ENCODE measurements at regions not wholly inside any gene's neighbourhood (a gene's known extent, or its start where the extent isn't known, plus 50 kb on each side); places are given as distances from the start of the nearest gene placed in this dataset.

GRCh38 chr1:187771396-187771795 lies 942.6 kb downstream of the PLA2G4A start:
- H3K4me2 ChIP-seq (ENCODE audit: insufficient read depth, low read length): no peak overlapping the region
- H2AFZ ChIP-seq (ENCODE audit: low read length): no peak overlapping the region
- no peaks in the 10 kb centered on the region for H4K20me1 ChIP-seq (ENCODE audit: insufficient read depth, low read length)
- no peak for TF ChIP-seq CTCF (IDR thresholded peaks at IDR 0.05; ENCODE audit: extremely low read depth, low read depth, low read length)
- no peak overlapping the region for H3K4me3 ChIP-seq (ENCODE audit: insufficient read depth, low read length)
- H3K27ac ChIP-seq (ENCODE audit: low read depth, low read length): no peak overlapping the region
- peak; percentile 38 for DNase-seq (ENCODE audit: insufficient read length, low spot score, missing footprints)
- no peaks in the 10 kb centered on the region for H3K79me2 ChIP-seq (ENCODE audit: insufficient read depth, low read length)
- no peaks in the 10 kb centered on the region for H3K9me3 ChIP-seq (ENCODE audit: low read depth, low read length)
- no peaks in the 10 kb centered on the region for H3K36me3 ChIP-seq (ENCODE audit: insufficient read depth, low read length)
- no peaks in the 10 kb centered on the region for H3K27me3 ChIP-seq (ENCODE audit: insufficient read depth, low read length)
- H3K4me1 ChIP-seq (ENCODE audit: insufficient read depth, low read length): no peaks in the 10 kb centered on the region

- Histone ChIP-seq H3K4me2 (ENCODE audit: insufficient read depth, low read length) (no peak overlapping the region), H3K79me2 (ENCODE audit: insufficient read depth, low read length) (no peaks in the 10 kb centered on the region), H3K27me3 (ENCODE audit: insufficient read depth, low read length) (no peaks in the 10 kb centered on the region), H3K9me3 (ENCODE audit: low read depth, low read length) (no peaks in the 10 kb centered on the region), H4K20me1 (ENCODE audit: insufficient read depth, low read length) (no peaks in the 10 kb centered on the region), H3K27ac (ENCODE audit: low read depth, low read length) (no peak overlapping the region), H2AFZ (ENCODE audit: low read length) (no peak overlapping the region), H3K4me3 (ENCODE audit: insufficient read depth, low read length) (no peak overlapping the region), H3K4me1 (ENCODE audit: insufficient read depth, low read length) (no peaks in the 10 kb centered on the region), H3K36me3 (ENCODE audit: insufficient read depth, low read length) (no peaks in the 10 kb centered on the region)
- TF ChIP-seq CTCF (IDR thresholded peaks at IDR 0.05; ENCODE audit: extremely low read depth, low read depth, low read length): no peak
- DNase-seq (ENCODE audit: insufficient read length, low spot score, missing footprints): no peak
These were observed 944.4 kb downstream of the PLA2G4A start for GRCh38 chr1:187773168-187773567.

- no peak overlapping the region for H2AFZ ChIP-seq (ENCODE audit: low read length)
- DNase-seq (ENCODE audit: insufficient read length, low spot score, missing footprints): no peak
- TF ChIP-seq CTCF (IDR thresholded peaks at IDR 0.05; ENCODE audit: extremely low read depth, low read depth, low read length): no peak
These were observed 959.0 kb downstream of the PLA2G4A start for GRCh38 chr1:187787736-187788135.

GRCh38 chr1:187788718-187789117 lies 960.0 kb downstream of the PLA2G4A start:
- H3K4me2 ChIP-seq (ENCODE audit: insufficient read depth, low read length): no peak overlapping the region
- H3K27ac ChIP-seq (ENCODE audit: low read depth, low read length): no peak overlapping the region
- no peaks in the 10 kb centered on the region for H4K20me1 ChIP-seq (ENCODE audit: insufficient read depth, low read length)
- no peak overlapping the region for H2AFZ ChIP-seq (ENCODE audit: low read length)
- no peaks in the 10 kb centered on the region for H3K79me2 ChIP-seq (ENCODE audit: insufficient read depth, low read length)
- no peaks in the 10 kb centered on the region for H3K36me3 ChIP-seq (ENCODE audit: insufficient read depth, low read length)
- no peak for DNase-seq (ENCODE audit: insufficient read length, low spot score, missing footprints)
- H3K4me1 ChIP-seq (ENCODE audit: insufficient read depth, low read length): no peaks in the 10 kb centered on the region
- no peaks in the 10 kb centered on the region for H3K27me3 ChIP-seq (ENCODE audit: insufficient read depth, low read length)
- TF ChIP-seq CTCF (IDR thresholded peaks at IDR 0.05; ENCODE audit: extremely low read depth, low read depth, low read length): no peak
- no peaks in the 10 kb centered on the region for H3K9me3 ChIP-seq (ENCODE audit: low read depth, low read length)
- no peak overlapping the region for H3K4me3 ChIP-seq (ENCODE audit: insufficient read depth, low read length)

More at GRCh38 chr1:187787736-187788135, 959.0 kb downstream of the PLA2G4A start:
- H3K27me3 ChIP-seq (ENCODE audit: insufficient read depth, low read length): no peaks in the 10 kb centered on the region
- no peak overlapping the region for H3K27ac ChIP-seq (ENCODE audit: low read depth, low read length)
- H3K4me3 ChIP-seq (ENCODE audit: insufficient read depth, low read length): no peak overlapping the region
- H3K79me2 ChIP-seq (ENCODE audit: insufficient read depth, low read length): no peaks in the 10 kb centered on the region
- no peak overlapping the region for H3K4me2 ChIP-seq (ENCODE audit: insufficient read depth, low read length)
- no peaks in the 10 kb centered on the region for H3K9me3 ChIP-seq (ENCODE audit: low read depth, low read length)
- H4K20me1 ChIP-seq (ENCODE audit: insufficient read depth, low read length): no peaks in the 10 kb centered on the region
- H3K4me1 ChIP-seq (ENCODE audit: insufficient read depth, low read length): no peaks in the 10 kb centered on the region
- no peaks in the 10 kb centered on the region for H3K36me3 ChIP-seq (ENCODE audit: insufficient read depth, low read length)
